ENCODE measurements at regions not wholly inside any gene's neighbourhood (a gene's known extent, or its start where the extent isn't known, plus 50 kb on each side); places are given as distances from the start of the nearest gene placed in this dataset.

DNA sequence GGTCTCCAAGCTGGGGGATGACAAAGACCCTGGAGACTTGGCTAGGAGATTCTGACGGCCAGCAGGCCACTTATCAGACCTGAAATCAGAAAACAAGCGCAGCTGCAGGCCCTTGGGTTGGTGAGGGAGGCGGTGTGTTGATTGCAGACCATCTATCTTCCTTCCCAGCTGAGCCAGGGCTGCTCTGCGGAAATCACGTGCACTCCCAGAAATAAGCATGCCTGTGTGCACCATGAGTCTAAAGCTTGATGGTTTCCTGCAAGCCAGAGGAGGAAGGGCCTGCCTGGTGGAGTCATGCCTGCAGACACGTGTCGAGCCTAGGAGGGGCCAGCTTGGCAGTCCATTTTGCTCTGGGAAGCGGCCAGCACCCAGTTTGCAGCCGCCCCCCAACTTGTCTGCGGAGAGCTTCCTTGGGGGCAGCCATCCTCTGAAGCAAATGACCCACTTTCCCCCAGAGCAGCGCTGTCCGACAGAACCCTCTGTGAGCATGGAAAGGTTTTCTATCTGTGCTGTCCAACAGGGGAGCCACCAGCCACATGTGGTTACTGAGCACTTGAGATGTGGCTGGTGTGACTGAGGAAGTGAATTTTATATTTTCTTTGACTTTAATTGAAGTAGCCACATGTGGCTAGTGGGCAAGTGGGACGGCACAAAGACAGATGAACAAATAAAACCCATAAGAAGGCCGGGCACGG is 175.7 kb upstream of the BCOR start:
- TF ChIP-seq CREM (IDR thresholded peaks at IDR 0.05; ENCODE audit: low read depth) = no peak
- TF ChIP-seq CTCF (IDR thresholded peaks at IDR 0.05 in 2 of 3, conservative IDR thresholded peaks at IDR 0.05 in 1 of 3; ENCODE audit: control insufficient read depth in 2 of 3, extremely low read depth in 1 of 3, insufficient read depth in 1 of 3, low read depth in 3 of 3, low read length in 3 of 3) = no peak
- TF ChIP-seq ELK1 (IDR thresholded peaks at IDR 0.05; ENCODE audit: low read depth, low read length) = no peak
- TF ChIP-seq ZNF274 (IDR thresholded peaks at IDR 0.05; ENCODE audit: insufficient read depth, insufficient read length) = no peak
- TF ChIP-seq KDM1A (IDR thresholded peaks at IDR 0.05; ENCODE audit: borderline replicate concordance) = no peak
- no peak for TF ChIP-seq ZNF384 (IDR thresholded peaks at IDR 0.05; ENCODE audit: borderline replicate concordance, low read depth, low read length)
- TF ChIP-seq CBX5 (IDR thresholded peaks at IDR 0.05; ENCODE audit: low read depth) = no peak
- no peak for TF ChIP-seq SMC3 (IDR thresholded peaks at IDR 0.05; ENCODE audit: borderline replicate concordance, low read length)
- TF ChIP-seq ATF2 (IDR thresholded peaks at IDR 0.05; ENCODE audit: low read length) = no peak
- TF ChIP-seq, protein P1, sequence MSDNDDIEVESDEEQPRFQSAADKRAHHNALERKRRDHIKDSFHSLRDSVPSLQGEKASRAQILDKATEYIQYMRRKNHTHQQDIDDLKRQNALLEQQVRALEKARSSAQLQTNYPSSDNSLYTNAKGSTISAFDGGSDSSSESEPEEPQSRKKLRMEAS (IDR thresholded peaks at IDR 0.05; ENCODE audit: low read depth, low read length) = no peak
